22Rv1 (cell line): ENCODE measurements at regions not wholly inside any gene's neighbourhood (a gene's known extent, or its start where the extent isn't known, plus 50 kb on each side); places are given as distances from the start of the nearest gene placed in this dataset.

Source experiments
- ZFX ChIP-seq: fragments of 450-650 bp; IDR thresholded peaks from 2 replicates; pipeline ENCODE4 v1.6.1; 2017; ENCODE audit warnings: antibody characterized with exemption, borderline replicate concordance
- TF ChIP-seq, protein P1 (sequence below): fragments of 450-650 bp; IDR thresholded peaks from 2 replicates; pipeline ENCODE4 v1.5.1; 2017; ENCODE audit warnings: mild to moderate bottlenecking

DNA sequence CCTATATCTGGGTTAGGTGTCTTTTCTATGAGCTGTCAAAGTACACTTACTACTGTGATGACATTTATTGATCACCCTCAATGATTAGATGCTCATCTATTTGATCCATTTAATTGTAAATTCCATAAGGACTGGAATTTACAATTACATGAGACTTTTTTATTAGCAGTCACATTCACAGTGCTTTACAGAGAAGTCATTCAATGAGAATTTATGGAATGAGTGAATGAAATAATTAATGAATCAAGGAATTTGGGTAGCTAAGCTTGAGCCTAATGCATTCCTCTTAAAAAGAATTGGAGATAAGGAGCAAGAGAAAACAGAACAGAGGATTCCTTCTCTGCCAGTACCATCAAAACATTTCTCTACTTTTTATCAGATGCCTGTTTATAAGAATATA lies 1437.5 kb upstream of the CDH8 start:
- TF ChIP-seq, protein P1, sequence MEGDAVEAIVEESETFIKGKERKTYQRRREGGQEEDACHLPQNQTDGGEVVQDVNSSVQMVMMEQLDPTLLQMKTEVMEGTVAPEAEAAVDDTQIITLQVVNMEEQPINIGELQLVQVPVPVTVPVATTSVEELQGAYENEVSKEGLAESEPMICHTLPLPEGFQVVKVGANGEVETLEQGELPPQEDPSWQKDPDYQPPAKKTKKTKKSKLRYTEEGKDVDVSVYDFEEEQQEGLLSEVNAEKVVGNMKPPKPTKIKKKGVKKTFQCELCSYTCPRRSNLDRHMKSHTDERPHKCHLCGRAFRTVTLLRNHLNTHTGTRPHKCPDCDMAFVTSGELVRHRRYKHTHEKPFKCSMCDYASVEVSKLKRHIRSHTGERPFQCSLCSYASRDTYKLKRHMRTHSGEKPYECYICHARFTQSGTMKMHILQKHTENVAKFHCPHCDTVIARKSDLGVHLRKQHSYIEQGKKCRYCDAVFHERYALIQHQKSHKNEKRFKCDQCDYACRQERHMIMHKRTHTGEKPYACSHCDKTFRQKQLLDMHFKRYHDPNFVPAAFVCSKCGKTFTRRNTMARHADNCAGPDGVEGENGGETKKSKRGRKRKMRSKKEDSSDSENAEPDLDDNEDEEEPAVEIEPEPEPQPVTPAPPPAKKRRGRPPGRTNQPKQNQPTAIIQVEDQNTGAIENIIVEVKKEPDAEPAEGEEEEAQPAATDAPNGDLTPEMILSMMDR: no peak
- TF ChIP-seq ZFX: no peak
